22Rv1 (cell line): ENCODE measurements at regions not wholly inside any gene's neighbourhood (a gene's known extent, or its start where the extent isn't known, plus 50 kb on each side); places are given as distances from the start of the nearest gene placed in this dataset.

Experiments used
- CTCF ChIP-seq: fragments of 450-650 bp; IDR thresholded peaks from 2 replicates; pipeline ENCODE4 v1.5.1; 2017; ENCODE audit warnings: mild to moderate bottlenecking
- ZFX ChIP-seq: fragments of 450-650 bp; IDR thresholded peaks from 2 replicates; pipeline ENCODE4 v1.6.1; 2017; ENCODE audit warnings: antibody characterized with exemption, borderline replicate concordance

DNA sequence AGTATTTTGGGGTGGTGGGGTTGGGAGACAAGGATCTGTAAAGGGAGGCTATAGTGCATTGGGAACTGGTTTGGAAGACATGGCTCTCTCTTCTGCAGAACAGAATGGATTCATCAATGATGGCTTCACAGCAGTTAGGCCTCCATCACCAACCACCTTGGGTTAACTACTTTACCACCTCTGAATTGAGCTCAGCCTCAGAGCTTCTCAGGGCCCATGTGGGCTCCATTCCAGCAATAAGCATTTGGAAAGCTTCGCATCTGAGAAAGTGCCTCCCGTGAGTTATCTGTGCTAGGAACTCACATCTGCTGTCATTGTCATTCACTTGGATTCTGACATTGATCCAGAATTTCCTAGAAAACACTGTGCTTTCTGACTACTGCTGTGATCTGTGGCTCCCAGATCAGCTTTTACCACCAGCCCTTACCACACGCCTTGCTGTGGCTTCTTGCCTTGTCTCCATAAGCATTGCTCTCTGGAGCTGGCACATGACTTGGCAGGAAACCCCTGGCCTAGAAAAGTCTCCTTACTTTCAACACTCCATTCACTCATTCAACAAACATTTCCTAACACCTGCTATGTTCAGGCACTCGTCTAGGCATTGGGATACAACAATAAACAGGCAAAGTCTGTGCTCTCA is 70.7 kb upstream of the ADO start:
- TF ChIP-seq CTCF = no peak
- no peak for TF ChIP-seq ZFX
